ENCODE measurements at regions not wholly inside any gene's neighbourhood (a gene's known extent, or its start where the extent isn't known, plus 50 kb on each side); places are given as distances from the start of the nearest gene placed in this dataset.

DNA sequence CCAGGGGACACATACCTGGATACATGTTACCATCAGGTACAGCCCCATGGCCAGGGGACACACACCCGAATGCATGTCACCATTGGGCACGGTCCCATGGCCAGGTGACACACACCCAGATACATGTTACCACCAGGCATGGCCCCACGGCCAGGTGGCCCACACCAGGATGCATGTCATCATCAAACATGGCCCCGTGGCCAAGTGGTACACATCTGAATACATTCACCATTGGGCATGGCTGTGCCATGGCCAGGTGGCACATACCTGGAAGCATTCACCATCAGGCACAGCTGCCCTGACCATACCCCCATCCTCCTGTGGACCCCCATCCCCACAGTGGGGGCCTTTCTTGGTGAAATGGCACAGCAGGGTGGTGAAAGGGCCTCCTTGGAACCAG is 97.6 kb downstream of the RBFOX3 start:
- TF ChIP-seq, protein P1, sequence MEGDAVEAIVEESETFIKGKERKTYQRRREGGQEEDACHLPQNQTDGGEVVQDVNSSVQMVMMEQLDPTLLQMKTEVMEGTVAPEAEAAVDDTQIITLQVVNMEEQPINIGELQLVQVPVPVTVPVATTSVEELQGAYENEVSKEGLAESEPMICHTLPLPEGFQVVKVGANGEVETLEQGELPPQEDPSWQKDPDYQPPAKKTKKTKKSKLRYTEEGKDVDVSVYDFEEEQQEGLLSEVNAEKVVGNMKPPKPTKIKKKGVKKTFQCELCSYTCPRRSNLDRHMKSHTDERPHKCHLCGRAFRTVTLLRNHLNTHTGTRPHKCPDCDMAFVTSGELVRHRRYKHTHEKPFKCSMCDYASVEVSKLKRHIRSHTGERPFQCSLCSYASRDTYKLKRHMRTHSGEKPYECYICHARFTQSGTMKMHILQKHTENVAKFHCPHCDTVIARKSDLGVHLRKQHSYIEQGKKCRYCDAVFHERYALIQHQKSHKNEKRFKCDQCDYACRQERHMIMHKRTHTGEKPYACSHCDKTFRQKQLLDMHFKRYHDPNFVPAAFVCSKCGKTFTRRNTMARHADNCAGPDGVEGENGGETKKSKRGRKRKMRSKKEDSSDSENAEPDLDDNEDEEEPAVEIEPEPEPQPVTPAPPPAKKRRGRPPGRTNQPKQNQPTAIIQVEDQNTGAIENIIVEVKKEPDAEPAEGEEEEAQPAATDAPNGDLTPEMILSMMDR (conservative IDR thresholded peaks at IDR 0.05; ENCODE audit: low read length), result no peak
- no peak for TF ChIP-seq EZH2phosphoT487 (IDR thresholded peaks at IDR 0.05; ENCODE audit: borderline replicate concordance)
